ENCODE measurements at regions not wholly inside any gene's neighbourhood (a gene's known extent, or its start where the extent isn't known, plus 50 kb on each side); places are given as distances from the start of the nearest gene placed in this dataset.
"Not testable (repeated sequence)": the region's sequence is repeated elsewhere in the genome, so short reads cannot be mapped to it uniquely, and the experiment has no call there.

- FAIRE-seq (no peak), DNase-seq (no peak)
- intact Hi-C loops (cut with DNase I), result no loop called here
Observed at GRCh38 chr6:120764312-120764711, 570.0 kb downstream of the TBC1D32 start.

GRCh38 chr6:120759570-120759969 lies 574.7 kb downstream of the TBC1D32 start:
- no peak overlapping the region for H3K9ac ChIP-seq (ENCODE audit: low read length in 3 of 3)
- H3K27me3 ChIP-seq (ENCODE audit: control insufficient read depth, insufficient read depth, low read length), result no peaks in the 10 kb centered on the region
- FAIRE-seq, result no peak
- no peak for DNase-seq
- TF ChIP-seq, protein P1, sequence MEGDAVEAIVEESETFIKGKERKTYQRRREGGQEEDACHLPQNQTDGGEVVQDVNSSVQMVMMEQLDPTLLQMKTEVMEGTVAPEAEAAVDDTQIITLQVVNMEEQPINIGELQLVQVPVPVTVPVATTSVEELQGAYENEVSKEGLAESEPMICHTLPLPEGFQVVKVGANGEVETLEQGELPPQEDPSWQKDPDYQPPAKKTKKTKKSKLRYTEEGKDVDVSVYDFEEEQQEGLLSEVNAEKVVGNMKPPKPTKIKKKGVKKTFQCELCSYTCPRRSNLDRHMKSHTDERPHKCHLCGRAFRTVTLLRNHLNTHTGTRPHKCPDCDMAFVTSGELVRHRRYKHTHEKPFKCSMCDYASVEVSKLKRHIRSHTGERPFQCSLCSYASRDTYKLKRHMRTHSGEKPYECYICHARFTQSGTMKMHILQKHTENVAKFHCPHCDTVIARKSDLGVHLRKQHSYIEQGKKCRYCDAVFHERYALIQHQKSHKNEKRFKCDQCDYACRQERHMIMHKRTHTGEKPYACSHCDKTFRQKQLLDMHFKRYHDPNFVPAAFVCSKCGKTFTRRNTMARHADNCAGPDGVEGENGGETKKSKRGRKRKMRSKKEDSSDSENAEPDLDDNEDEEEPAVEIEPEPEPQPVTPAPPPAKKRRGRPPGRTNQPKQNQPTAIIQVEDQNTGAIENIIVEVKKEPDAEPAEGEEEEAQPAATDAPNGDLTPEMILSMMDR (IDR thresholded peaks at IDR 0.05; ENCODE audit: borderline replicate concordance, extremely low read depth, insufficient read depth), result no peak
- H3K9me3 ChIP-seq (ENCODE audit: control insufficient read depth in 2 of 3, insufficient read depth in 1 of 3, low read length in 3 of 3), result no peaks in the 10 kb centered on the region
- H3K4me1 ChIP-seq (ENCODE audit: control insufficient read depth in 2 of 3, insufficient read depth in 2 of 3, low read depth in 1 of 3, low read length in 3 of 3), result no peaks in the 10 kb centered on the region
- no peak overlapping the region for H3K4me3 ChIP-seq (ENCODE audit: low read length in 3 of 3)
- intact Hi-C loops (cut with DNase I), result no loop called here
- no peaks in the 10 kb centered on the region for H3K36me3 ChIP-seq (ENCODE audit: control insufficient read depth in 2 of 3, insufficient read depth in 3 of 3, low read length in 3 of 3)
- no peak overlapping the region for H3K27ac ChIP-seq (ENCODE audit: low read depth in 2 of 2, low read length in 2 of 2)

More at GRCh38 chr6:120764312-120764711, 570.0 kb downstream of the TBC1D32 start:
- Histone ChIP-seq H3K27me3 (ENCODE audit: control insufficient read depth, insufficient read depth, low read length) (no peaks in the 10 kb centered on the region), H3K27ac (ENCODE audit: low read depth in 2 of 2, low read length in 2 of 2) (no peak overlapping the region), H3K9ac (ENCODE audit: low read length in 3 of 3) (no peak overlapping the region), H3K36me3 (ENCODE audit: control insufficient read depth in 2 of 3, insufficient read depth in 3 of 3, low read length in 3 of 3) (no peaks in the 10 kb centered on the region), H3K9me3 (ENCODE audit: control insufficient read depth in 2 of 3, insufficient read depth in 1 of 3, low read length in 3 of 3) (no peaks in the 10 kb centered on the region), H3K4me1 (ENCODE audit: control insufficient read depth in 2 of 3, insufficient read depth in 2 of 3, low read depth in 1 of 3, low read length in 3 of 3) (no peaks in the 10 kb centered on the region), H3K4me3 (ENCODE audit: low read length in 3 of 3) (no peak overlapping the region)
- TF ChIP-seq, protein P1 (IDR thresholded peaks at IDR 0.05; ENCODE audit: borderline replicate concordance, extremely low read depth, insufficient read depth), result no peak

DNA sequence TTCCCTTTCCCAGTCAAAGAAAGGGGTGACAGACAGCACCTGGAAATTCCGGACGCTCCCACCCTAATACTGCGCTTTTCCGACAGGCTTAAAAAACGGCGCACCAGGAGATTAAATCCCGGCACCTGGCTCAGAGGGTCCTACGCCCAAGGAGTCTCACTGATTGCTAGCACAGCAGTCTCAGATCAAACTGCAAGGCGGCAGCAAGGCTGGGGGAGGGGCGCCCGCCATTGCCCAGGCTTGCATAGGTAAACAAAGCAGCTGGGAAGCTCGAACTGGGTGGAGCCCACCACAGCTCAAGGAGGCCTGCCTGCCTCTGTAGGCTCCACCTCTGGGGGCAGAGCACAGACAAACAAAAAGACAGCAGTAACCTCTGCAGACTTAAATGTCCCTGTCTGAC lies 585.7 kb downstream of the TBC1D32 start:
- FAIRE-seq; H3K9ac ChIP-seq (ENCODE audit: low read length in 3 of 3); H3K36me3 ChIP-seq (ENCODE audit: control insufficient read depth in 2 of 3, insufficient read depth in 3 of 3, low read length in 3 of 3); H3K9me3 ChIP-seq (ENCODE audit: control insufficient read depth in 2 of 3, insufficient read depth in 1 of 3, low read length in 3 of 3); DNase-seq; intact Hi-C loops (cut with DNase I); H3K27ac ChIP-seq (ENCODE audit: low read depth in 2 of 2, low read length in 2 of 2); H3K4me3 ChIP-seq (ENCODE audit: low read length in 3 of 3); H3K4me1 ChIP-seq (ENCODE audit: control insufficient read depth in 2 of 3, insufficient read depth in 2 of 3, low read depth in 1 of 3, low read length in 3 of 3); H3K27me3 ChIP-seq (ENCODE audit: control insufficient read depth, insufficient read depth, low read length): not testable (repeated sequence)

DNA sequence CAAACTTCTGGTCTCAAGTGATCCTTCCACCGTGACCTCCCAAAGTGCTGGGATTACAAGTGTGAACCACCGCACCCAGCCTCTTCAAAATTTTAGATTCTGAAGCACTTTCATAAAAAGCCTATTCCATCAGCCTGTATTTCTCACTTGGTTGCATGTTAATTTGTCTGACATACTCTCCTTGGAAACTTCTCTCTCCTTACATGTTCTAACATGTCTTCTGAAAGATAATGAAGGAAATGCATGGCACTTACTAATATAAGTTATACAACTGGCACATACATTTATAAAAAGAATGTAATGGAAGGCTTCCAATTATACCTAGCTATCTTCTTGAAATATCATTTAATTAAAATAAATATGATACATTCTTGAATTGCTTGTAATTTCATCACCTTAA lies 597.5 kb downstream of the TBC1D32 start:
- intact Hi-C loops (cut with DNase I), result no loop called here
- Histone ChIP-seq H3K36me3 (ENCODE audit: control insufficient read depth in 2 of 3, insufficient read depth in 3 of 3, low read length in 3 of 3) (no peaks in the 10 kb centered on the region), H3K4me3 (ENCODE audit: low read length in 3 of 3) (no peak overlapping the region), H3K27ac (ENCODE audit: low read depth in 2 of 2, low read length in 2 of 2) (no peak overlapping the region), H3K9me3 (ENCODE audit: control insufficient read depth in 2 of 3, insufficient read depth in 1 of 3, low read length in 3 of 3) (peaks cover 0 to 4% (median 0%) of the 10 kb centered on the region in 3 donors), H3K27me3 (ENCODE audit: control insufficient read depth, insufficient read depth, low read length) (no peaks in the 10 kb centered on the region), H3K9ac (ENCODE audit: low read length in 3 of 3) (no peak overlapping the region), H3K4me1 (ENCODE audit: control insufficient read depth in 2 of 3, insufficient read depth in 2 of 3, low read depth in 1 of 3, low read length in 3 of 3) (no peaks in the 10 kb centered on the region)
- FAIRE-seq, result no peak
- TF ChIP-seq, protein P1 (IDR thresholded peaks at IDR 0.05; ENCODE audit: borderline replicate concordance, extremely low read depth, insufficient read depth), result no peak
- DNase-seq, result no peak

Data from kidney (tissue), 13 donors.